Caco-2 (cell line): ENCODE measurements at regions not wholly inside any gene's neighbourhood (a gene's known extent, or its start where the extent isn't known, plus 50 kb on each side); places are given as distances from the start of the nearest gene placed in this dataset.
"Not testable (repeated sequence)": the region's sequence is repeated elsewhere in the genome, so short reads cannot be mapped to it uniquely, and the experiment has no call there.

ENCODE experiments used
- BruUV-seq: library from RNA; stranded (reverse); fragments of 400-500 nt; replicated peaks from 2 replicates; lab custom pipeline; 2021; lab: Mats Ljungman, UMichigan
- CTCF ChIA-PET: fragments of 300-600 bp; sonication (Branson Sonifier 250); formaldehyde crosslinking; loops from one replicate; lab custom pipeline; 2022; ENCODE audit warnings: antibody characterized with exemption; lab: Charles Lee
- POLR2A ChIA-PET: fragments of 300-600 bp; sonication (Branson Sonifier 250); formaldehyde crosslinking; loops from one replicate; lab custom pipeline; 2022; ENCODE audit warnings: antibody characterized with exemption; lab: Charles Lee
- DNase-seq, 2 experiments: peaks; one replicate each; pipeline versions ENCODE4 v3.0.0 to v3.0.0-alpha.2; 2020 to 2022
- H3K27me3 ChIP-seq: replicated peaks from 2 replicates; pipeline ENCODE4 v1.6.0; 2011; ENCODE audit warnings: low read length; ENCODE audit not compliant: control insufficient read depth, insufficient read depth
- H3K36me3 ChIP-seq: 2 replicates; pipeline ENCODE4 v1.5.1; 2011; ENCODE audit warnings: low read length; ENCODE audit not compliant: control insufficient read depth, insufficient read depth
- H3K4me1 ChIP-seq: fragments of 250-450 bp; sonication (Bioruptor Pico); 2 replicates; pipeline ENCODE4 v1.5.1; 2020; ENCODE audit warnings: mild to moderate bottlenecking
- H3K4me3 ChIP-seq: 2 replicates; pipeline ENCODE4 v1.5.1; 2011; ENCODE audit warnings: low read depth, mild to moderate bottlenecking, control low read depth, low read length
- H3K9me3 ChIP-seq: fragments of 250-450 bp; sonication (Bioruptor Pico); 2 replicates; pipeline ENCODE4 v1.5.1; 2020; ENCODE audit warnings: mild to moderate bottlenecking, moderate library complexity
- H3K27ac Mint-ChIP-seq: one replicate; pipeline ENCODE4 v1.8.0; 2022; ENCODE audit warnings: mixed read lengths; ENCODE audit not compliant: unreplicated experiment
- H3K27me3 Mint-ChIP-seq: one replicate; pipeline ENCODE4 v1.8.0; 2022; ENCODE audit warnings: mixed read lengths; ENCODE audit not compliant: insufficient read depth, unreplicated experiment
- H3K36me3 Mint-ChIP-seq: one replicate; pipeline ENCODE4 v1.8.0; 2022; ENCODE audit warnings: mild to moderate bottlenecking, mixed read lengths; ENCODE audit not compliant: insufficient read depth, unreplicated experiment
- H3K4me1 Mint-ChIP-seq: one replicate; pipeline ENCODE4 v1.8.0; 2022; ENCODE audit warnings: low read depth, mixed read lengths; ENCODE audit not compliant: unreplicated experiment
- H3K4me3 Mint-ChIP-seq: one replicate; pipeline ENCODE4 v1.8.0; 2022; ENCODE audit warnings: mild to moderate bottlenecking, moderate library complexity, mixed read lengths; ENCODE audit not compliant: unreplicated experiment
- H3K9me3 Mint-ChIP-seq: one replicate; pipeline ENCODE4 v1.8.0; 2022; ENCODE audit warnings: mixed read lengths; ENCODE audit not compliant: unreplicated experiment
- intact Hi-C: fragments of 100-400 bp; cut with micrococcal nuclease; formaldehyde crosslinking; loops from one replicate; pipeline ENCODE4 v1.10.0; 2022; ENCODE audit not compliant: unreplicated experiment
- TF ChIP-seq, protein P1 (sequence below), 2 experiments: fragments of 200-600 bp in 1 of 2; IDR thresholded peaks; 1 replicate in 1 of 2; 2 replicates in 1 of 2; pipeline versions ENCODE4 v1.5.1 to v1.8.0; 2011 to 2022; ENCODE audit warnings: antibody characterized with exemption in 1 of 2, control low read depth in 1 of 2, inconsistent platforms in 1 of 2, low read depth in 1 of 2, low read length in 1 of 2, mild to moderate bottlenecking in 1 of 2, moderate library complexity in 1 of 2; ENCODE audit not compliant: insufficient read depth in 1 of 2, severe bottlenecking in 1 of 2, unreplicated experiment in 1 of 2

DNA sequence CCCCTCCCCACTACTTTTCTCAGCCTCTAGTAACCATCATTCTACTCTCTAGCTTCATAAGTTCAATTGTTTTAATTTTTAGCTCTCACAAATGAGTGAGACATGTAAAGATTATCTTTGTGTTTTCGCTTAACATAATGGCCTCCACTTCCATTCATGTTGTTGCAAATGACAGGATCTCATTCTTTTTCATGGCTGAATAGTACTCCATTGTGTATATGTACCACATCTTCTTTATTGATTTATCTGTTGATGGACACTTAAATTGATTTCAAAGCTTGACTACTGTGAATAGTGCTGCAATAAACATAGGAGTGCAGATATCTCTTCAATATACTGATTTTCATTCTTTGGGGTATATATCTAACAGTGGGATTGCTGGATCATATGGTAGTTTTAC lies 699.8 kb upstream of the NR2F2 start:
- no peak overlapping the region for H3K27ac Mint-ChIP-seq

DNA sequence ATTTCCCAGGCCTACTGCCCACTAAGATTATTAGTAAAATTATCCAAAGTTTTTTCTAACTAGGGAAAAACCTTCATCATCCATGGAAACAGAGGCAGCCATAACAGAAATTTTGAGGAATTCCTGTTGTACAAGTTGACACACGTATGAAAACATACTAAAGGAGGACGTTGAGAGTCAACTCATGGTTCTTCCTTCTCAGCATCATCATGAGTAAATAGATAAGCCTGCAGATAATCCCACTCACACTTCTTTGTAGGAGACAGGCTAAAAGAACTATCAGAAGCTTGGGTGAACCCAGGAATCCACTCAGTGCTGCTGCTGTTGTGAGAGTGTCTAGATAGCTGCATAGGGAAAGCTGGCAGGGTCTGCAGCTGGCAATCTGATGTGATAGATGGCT lies 694.8 kb upstream of the NR2F2 start:
- DNase-seq: no peak
- Histone ChIP-seq H3K27me3 (no peaks in the 10 kb centered on the region), H3K4me1 (no peaks in the 10 kb centered on the region), H3K9me3 (no peaks in the 10 kb centered on the region), H3K36me3 (no peaks in the 10 kb centered on the region), H3K4me3 (no peak overlapping the region)
- Mint-ChIP-seq H3K27me3 (no peaks in the 10 kb centered on the region), H3K4me1 (no peaks in the 10 kb centered on the region), H3K36me3 (no peaks in the 10 kb centered on the region), H3K9me3 (no peaks in the 10 kb centered on the region), H3K4me3 (no peak overlapping the region), H3K27ac (no peak overlapping the region)
- intact Hi-C loops: no loop called here
- TF ChIP-seq, protein P1, sequence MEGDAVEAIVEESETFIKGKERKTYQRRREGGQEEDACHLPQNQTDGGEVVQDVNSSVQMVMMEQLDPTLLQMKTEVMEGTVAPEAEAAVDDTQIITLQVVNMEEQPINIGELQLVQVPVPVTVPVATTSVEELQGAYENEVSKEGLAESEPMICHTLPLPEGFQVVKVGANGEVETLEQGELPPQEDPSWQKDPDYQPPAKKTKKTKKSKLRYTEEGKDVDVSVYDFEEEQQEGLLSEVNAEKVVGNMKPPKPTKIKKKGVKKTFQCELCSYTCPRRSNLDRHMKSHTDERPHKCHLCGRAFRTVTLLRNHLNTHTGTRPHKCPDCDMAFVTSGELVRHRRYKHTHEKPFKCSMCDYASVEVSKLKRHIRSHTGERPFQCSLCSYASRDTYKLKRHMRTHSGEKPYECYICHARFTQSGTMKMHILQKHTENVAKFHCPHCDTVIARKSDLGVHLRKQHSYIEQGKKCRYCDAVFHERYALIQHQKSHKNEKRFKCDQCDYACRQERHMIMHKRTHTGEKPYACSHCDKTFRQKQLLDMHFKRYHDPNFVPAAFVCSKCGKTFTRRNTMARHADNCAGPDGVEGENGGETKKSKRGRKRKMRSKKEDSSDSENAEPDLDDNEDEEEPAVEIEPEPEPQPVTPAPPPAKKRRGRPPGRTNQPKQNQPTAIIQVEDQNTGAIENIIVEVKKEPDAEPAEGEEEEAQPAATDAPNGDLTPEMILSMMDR (IDR thresholded peaks at IDR 0.05; ENCODE audit: insufficient read depth in 1 of 2, low read depth in 1 of 2, low read length in 1 of 2, severe bottlenecking in 1 of 2, unreplicated experiment in 1 of 2): no peak
- POLR2A ChIA-PET: no interaction called here
- CTCF ChIA-PET: no interaction called here
- BruUV-seq: no TSS peak

More for the DNA sequence above, 699.8 kb upstream of the NR2F2 start:
- no peak overlapping the region for H3K4me3 ChIP-seq
- no peaks in the 10 kb centered on the region for H3K27me3 ChIP-seq
- H3K9me3 ChIP-seq: no peaks in the 10 kb centered on the region
- POLR2A ChIA-PET: no interaction called here
- no peaks in the 10 kb centered on the region for H3K36me3 Mint-ChIP-seq
- TF ChIP-seq, protein P1 (IDR thresholded peaks at IDR 0.05; ENCODE audit: insufficient read depth in 1 of 2, low read depth in 1 of 2, low read length in 1 of 2, severe bottlenecking in 1 of 2, unreplicated experiment in 1 of 2): no peak
- no peaks in the 10 kb centered on the region for H3K36me3 ChIP-seq
- no peak for DNase-seq
- no peak overlapping the region for H3K4me3 Mint-ChIP-seq
- no peaks in the 10 kb centered on the region for H3K4me1 ChIP-seq
- no peaks in the 10 kb centered on the region for H3K4me1 Mint-ChIP-seq
- no peaks in the 10 kb centered on the region for H3K9me3 Mint-ChIP-seq
- CTCF ChIA-PET: no interaction called here
- intact Hi-C loops: no loop called here
- BruUV-seq: no TSS peak
- no peaks in the 10 kb centered on the region for H3K27me3 Mint-ChIP-seq

DNA sequence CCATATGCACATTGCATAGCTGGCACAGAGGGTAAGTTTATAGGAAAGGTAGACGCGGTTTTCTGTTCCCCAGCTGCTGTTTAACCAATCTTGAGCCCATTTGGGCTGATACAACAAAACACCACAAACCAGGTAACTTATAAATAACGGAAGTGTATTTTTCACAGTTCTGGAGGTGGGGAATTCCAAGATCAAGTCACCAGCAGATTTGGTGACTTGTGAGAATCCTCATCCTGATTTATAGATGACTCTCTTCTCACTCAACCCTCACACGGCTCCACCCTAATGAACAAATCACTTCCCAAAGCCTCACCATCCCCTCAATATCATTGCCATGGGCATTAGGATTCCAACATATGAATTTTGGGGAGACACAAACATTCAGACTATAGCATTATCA lies 694.4 kb upstream of the NR2F2 start:
- Histone ChIP-seq H3K9me3 (no peaks in the 10 kb centered on the region), H3K4me1 (no peaks in the 10 kb centered on the region), H3K36me3 (no peaks in the 10 kb centered on the region), H3K27me3 (no peaks in the 10 kb centered on the region), H3K4me3 (no peak overlapping the region)
- TF ChIP-seq, protein P1 (IDR thresholded peaks at IDR 0.05; ENCODE audit: insufficient read depth in 1 of 2, low read depth in 1 of 2, low read length in 1 of 2, severe bottlenecking in 1 of 2, unreplicated experiment in 1 of 2): no peak
- ChIA-PET CTCF (no interaction called here), POLR2A (no interaction called here)
- Mint-ChIP-seq H3K27ac (no peak overlapping the region), H3K4me1 (no peaks in the 10 kb centered on the region), H3K9me3 (no peaks in the 10 kb centered on the region), H3K36me3 (no peaks in the 10 kb centered on the region), H3K4me3 (no peak overlapping the region), H3K27me3 (no peaks in the 10 kb centered on the region)
- no TSS peak for BruUV-seq
- DNase-seq: no peak
- intact Hi-C loops: no loop called here

DNA sequence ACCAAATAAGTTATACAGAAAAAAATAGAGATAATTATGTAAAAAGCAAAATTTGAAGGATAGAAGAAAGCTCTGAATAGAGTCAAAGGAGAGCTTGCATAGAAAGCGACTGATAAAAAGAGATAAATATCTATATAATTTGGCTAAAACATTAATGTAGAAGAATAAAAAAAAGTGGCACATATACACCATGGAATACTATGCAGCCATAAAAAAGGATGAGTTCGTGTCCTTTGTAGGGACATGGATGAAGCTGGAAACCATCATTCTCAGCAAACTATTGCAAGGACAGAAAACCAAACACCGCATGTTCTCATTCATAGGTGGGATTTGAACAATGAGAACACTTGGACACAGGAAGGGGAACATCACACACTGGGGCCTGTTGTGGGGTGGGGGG lies 693.3 kb upstream of the NR2F2 start:
- H3K36me3 Mint-ChIP-seq, POLR2A ChIA-PET, DNase-seq, BruUV-seq, H3K27ac Mint-ChIP-seq, H3K4me1 ChIP-seq, H3K27me3 Mint-ChIP-seq, H3K27me3 ChIP-seq, H3K36me3 ChIP-seq, H3K9me3 ChIP-seq, H3K4me1 Mint-ChIP-seq, H3K9me3 Mint-ChIP-seq, intact Hi-C loops, H3K4me3 ChIP-seq, H3K4me3 Mint-ChIP-seq: not testable (repeated sequence)
- CTCF ChIA-PET: interaction anchor here (0.6 kb wide), 1 partner anchor 12 kb away, joined by 3 read pairs; no protein-coding TSS in a partner anchor
